ENCODE measurements at regions not wholly inside any gene's neighbourhood (a gene's known extent, or its start where the extent isn't known, plus 50 kb on each side); places are given as distances from the start of the nearest gene placed in this dataset.

DNA sequence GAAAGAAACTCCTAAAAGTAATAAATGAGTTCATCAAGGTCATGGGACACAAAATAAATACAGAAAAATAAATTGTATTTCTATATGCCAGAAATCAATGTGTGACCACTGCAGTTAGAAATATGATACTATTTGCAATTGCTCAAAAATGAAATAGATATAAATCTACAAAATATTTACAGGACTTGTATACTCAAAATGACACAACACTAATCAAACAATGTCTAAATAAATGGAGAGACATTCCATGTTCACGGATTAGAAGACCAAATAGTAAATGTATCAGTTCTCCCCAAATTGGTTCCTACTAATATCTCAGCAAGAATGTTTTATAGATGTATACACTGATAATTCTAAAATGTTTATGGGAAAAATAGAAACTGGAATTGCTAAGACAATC is 345.3 kb downstream of the NR2F1-AS1 start:
- no TSS peak for BruUV-seq (replicated peaks)
- DNase-seq (ENCODE audit: low read depth, low spot score) (no peak), FAIRE-seq (no peak), ATAC-seq (no peak)
- SMC1A ChIA-PET (ENCODE audit: uncharacterized antibody, unreplicated experiment) = no interaction called here
- Histone ChIP-seq H3K4me1 (ENCODE audit: control insufficient read depth, insufficient read depth, low read length) (no peaks in the 10 kb centered on the region), H3K9ac (ENCODE audit: control insufficient read depth, insufficient read depth, low read length) (no peak overlapping the region), H3K36me3 (ENCODE audit: control insufficient read depth in 2 of 2, insufficient read depth in 2 of 2, low read length in 1 of 2) (no peaks in the 10 kb centered on the region), H3K27me3 (replicated peaks in 1 of 2; ENCODE audit: control insufficient read depth in 2 of 2, insufficient read depth in 2 of 2, low read length in 1 of 2) (no peaks in the 10 kb centered on the region), H3K9me3 (replicated peaks; ENCODE audit: control insufficient read depth, insufficient read depth, low read length) (no peaks in the 10 kb centered on the region), H3K4me2 (ENCODE audit: control insufficient read depth, insufficient read depth) (no peak overlapping the region), H3K79me2 (ENCODE audit: control insufficient read depth, insufficient read depth, low read length) (no peaks in the 10 kb centered on the region), H3K27ac (ENCODE audit: control insufficient read depth, insufficient read depth) (no peak overlapping the region), H3K4me3 (no peak overlapping the region), H4K20me1 (ENCODE audit: control insufficient read depth, insufficient read depth) (no peaks in the 10 kb centered on the region), H2AFZ (ENCODE audit: control insufficient read depth, low read depth, low read length) (no peak overlapping the region)
- intact Hi-C loops (cut with micrococcal nuclease; ENCODE audit: unreplicated experiment) = no loop called here
- in situ Hi-C loops (cut with MboI) = no loop called here
- 79% methylated on average over 1 of the region's 1 CpG for WGBS (ENCODE audit: insufficient coverage, insufficient replicate concordance, low lambda C conversion rate, missing lambda C conversion rate)
- RAD21 ChIA-PET (ENCODE audit: unreplicated experiment) = no interaction called here
- CTCF ChIA-PET = no interaction called here
- POLR2A ChIA-PET = no interaction called here
- TF ChIP-seq, protein P1, sequence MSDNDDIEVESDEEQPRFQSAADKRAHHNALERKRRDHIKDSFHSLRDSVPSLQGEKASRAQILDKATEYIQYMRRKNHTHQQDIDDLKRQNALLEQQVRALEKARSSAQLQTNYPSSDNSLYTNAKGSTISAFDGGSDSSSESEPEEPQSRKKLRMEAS (IDR thresholded peaks at IDR 0.05; ENCODE audit: low read depth, low read length) = no peak
- TF ChIP-seq ZNF622 (IDR thresholded peaks at IDR 0.05) = no peak
- TF ChIP-seq BCL11A (IDR thresholded peaks at IDR 0.05; ENCODE audit: low read depth, low read length) = no peak
- no peak for TF ChIP-seq JUNB (IDR thresholded peaks at IDR 0.05)
- no peak for TF ChIP-seq KDM1A (IDR thresholded peaks at IDR 0.05; ENCODE audit: borderline replicate concordance)
- TF ChIP-seq POU2F2 (IDR thresholded peaks at IDR 0.05; ENCODE audit: borderline replicate concordance, low read depth, low read length) = no peak
- TF ChIP-seq, protein P2, sequence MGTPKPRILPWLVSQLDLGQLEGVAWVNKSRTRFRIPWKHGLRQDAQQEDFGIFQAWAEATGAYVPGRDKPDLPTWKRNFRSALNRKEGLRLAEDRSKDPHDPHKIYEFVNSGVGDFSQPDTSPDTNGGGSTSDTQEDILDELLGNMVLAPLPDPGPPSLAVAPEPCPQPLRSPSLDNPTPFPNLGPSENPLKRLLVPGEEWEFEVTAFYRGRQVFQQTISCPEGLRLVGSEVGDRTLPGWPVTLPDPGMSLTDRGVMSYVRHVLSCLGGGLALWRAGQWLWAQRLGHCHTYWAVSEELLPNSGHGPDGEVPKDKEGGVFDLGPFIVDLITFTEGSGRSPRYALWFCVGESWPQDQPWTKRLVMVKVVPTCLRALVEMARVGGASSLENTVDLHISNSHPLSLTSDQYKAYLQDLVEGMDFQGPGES (IDR thresholded peaks at IDR 0.05) = no peak
- TF ChIP-seq, protein P3, sequence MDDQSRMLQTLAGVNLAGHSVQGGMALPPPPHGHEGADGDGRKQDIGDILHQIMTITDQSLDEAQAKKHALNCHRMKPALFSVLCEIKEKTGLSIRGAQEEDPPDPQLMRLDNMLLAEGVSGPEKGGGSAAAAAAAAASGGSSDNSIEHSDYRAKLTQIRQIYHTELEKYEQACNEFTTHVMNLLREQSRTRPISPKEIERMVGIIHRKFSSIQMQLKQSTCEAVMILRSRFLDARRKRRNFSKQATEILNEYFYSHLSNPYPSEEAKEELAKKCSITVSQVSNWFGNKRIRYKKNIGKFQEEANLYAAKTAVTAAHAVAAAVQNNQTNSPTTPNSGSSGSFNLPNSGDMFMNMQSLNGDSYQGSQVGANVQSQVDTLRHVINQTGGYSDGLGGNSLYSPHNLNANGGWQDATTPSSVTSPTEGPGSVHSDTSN (IDR thresholded peaks at IDR 0.05; ENCODE audit: insufficient replicate concordance, low read depth, low read length) = no peak

Measured in GM12878 (cell line).